PC-3 (cell line): ENCODE measurements at regions not wholly inside any gene's neighbourhood (a gene's known extent, or its start where the extent isn't known, plus 50 kb on each side); places are given as distances from the start of the nearest gene placed in this dataset.

Source experiments
- ATAC-seq: fragments of 200-7000 bp; cut with Tn5 transposase; 2 replicates; pipeline ENCODE4 v1.9.1; 2020; ENCODE audit warnings: mild to moderate bottlenecking, moderate library complexity
- BruUV-seq: library from RNA; stranded (reverse); fragments of 400-500 nt; replicated peaks from 2 replicates; lab custom pipeline; 2021; lab: Mats Ljungman, UMichigan
- CTCF ChIA-PET: fragments of 300-600 bp; sonication (Branson Sonifier 250); formaldehyde crosslinking; loops from one replicate; lab custom pipeline; 2022; ENCODE audit warnings: antibody characterized with exemption; lab: Charles Lee
- POLR2A ChIA-PET: fragments of 300-600 bp; sonication (Branson Sonifier 250); formaldehyde crosslinking; loops from one replicate; lab custom pipeline; 2022; ENCODE audit warnings: antibody characterized with exemption; ENCODE audit not compliant: unreplicated experiment; lab: Charles Lee
- DNase-seq: peaks from one replicate; pipeline ENCODE4 v3.0.0-alpha.2; 2015
- H2AFZ ChIP-seq: fragments of 300-600 bp; sonication (generic); 2 replicates; pipeline ENCODE4 v1.6.0; 2016; ENCODE audit warnings: antibody characterized with exemption, low read length
- H3F3A ChIP-seq: fragments of 300-600 bp; sonication (generic); one replicate; pipeline ENCODE4 v1.6.0; 2017; ENCODE audit warnings: antibody characterized with exemption, low read length, control low read depth, mild to moderate bottlenecking; ENCODE audit not compliant: unreplicated experiment
- H3K27ac ChIP-seq: fragments of 300-600 bp; sonication (generic); 2 replicates; pipeline ENCODE4 v1.5.1; 2016; ENCODE audit warnings: mild to moderate bottlenecking, low read length
- H3K27me3 ChIP-seq: fragments of 300-600 bp; sonication (generic); 2 replicates; pipeline ENCODE4 v1.6.1; 2016; ENCODE audit warnings: low read length, mixed read lengths
- H3K36me3 ChIP-seq: fragments of 300-600 bp; sonication (generic); 2 replicates; pipeline ENCODE4 v1.6.1; 2016; ENCODE audit warnings: low read depth, mixed run types, low read length, mixed read lengths
- H3K4me1 ChIP-seq: fragments of 300-600 bp; sonication (generic); 2 replicates; pipeline ENCODE4 v1.5.1; 2016; ENCODE audit warnings: low read length; ENCODE audit not compliant: insufficient read depth
- H3K4me2 ChIP-seq: fragments of 300-600 bp; sonication (generic); 2 replicates; pipeline ENCODE4 v1.6.0; 2016; ENCODE audit warnings: low read length
- H3K4me3 ChIP-seq: fragments of 300-600 bp; sonication (generic); 2 replicates; pipeline ENCODE4 v1.5.1; 2016; ENCODE audit warnings: mild to moderate bottlenecking, low read length, mixed read lengths
- H3K79me2 ChIP-seq: fragments of 300-600 bp; sonication (generic); 2 replicates; pipeline ENCODE4 v1.6.1; 2017; ENCODE audit warnings: low read length, mixed read lengths
- H3K9ac ChIP-seq: fragments of 300-600 bp; sonication (generic); 2 replicates; pipeline ENCODE4 v1.6.0; 2016; ENCODE audit warnings: mild to moderate bottlenecking, low read length
- H3K9me2 ChIP-seq: fragments of 300-600 bp; sonication (generic); replicated peaks from 2 replicates; pipeline ENCODE4 v1.6.1; 2016; ENCODE audit warnings: mixed run types, low read length, mixed read lengths
- H3K9me3 ChIP-seq: fragments of 300-600 bp; sonication (generic); 2 replicates; pipeline ENCODE4 v1.6.1; 2016; ENCODE audit warnings: low read length, mixed read lengths
- H4K20me1 ChIP-seq: fragments of 300-600 bp; sonication (generic); 2 replicates; pipeline ENCODE4 v1.6.1; 2016; ENCODE audit warnings: low read length, mixed read lengths
- CTCF ChIP-seq: fragments of 300-600 bp; sonication (generic); conservative IDR thresholded peaks from 2 replicates; pipeline ENCODE4 v1.5.1; 2017; ENCODE audit warnings: antibody characterized with exemption, low read depth, mild to moderate bottlenecking, low read length
- EZH2 ChIP-seq: fragments of 300-600 bp; sonication (generic); IDR thresholded peaks from one replicate; pipeline ENCODE4 v1.6.1; 2017; ENCODE audit warnings: antibody characterized with exemption, mild to moderate bottlenecking, low read length; ENCODE audit not compliant: unreplicated experiment
- EZH2phosphoT487 ChIP-seq: fragments of 300-600 bp; sonication (generic); IDR thresholded peaks from 2 replicates; pipeline ENCODE4 v1.6.1; 2018; ENCODE audit warnings: mild to moderate bottlenecking, antibody characterized with exemption, low read length, borderline replicate concordance
- intact Hi-C: fragments of 100-400 bp; cut with micrococcal nuclease; formaldehyde crosslinking; loops from 2 replicates; pipeline ENCODE4 v1.9.0; 2023

GRCh38 chr7:48734695-48735406, 189.5 kb upstream of the CDC14C start:
- POLR2A ChIA-PET = no interaction called here
- Histone ChIP-seq H4K20me1 (no peaks in the 10 kb centered on the region), H3K27me3 (no peaks in the 10 kb centered on the region), H3F3A (no peaks in the 10 kb centered on the region), H3K9ac (no peak overlapping the region), H3K27ac (no peak overlapping the region), H2AFZ (no peak overlapping the region), H3K9me2 (no peaks in the 10 kb centered on the region), H3K36me3 (no peaks in the 10 kb centered on the region), H3K4me3 (no peak overlapping the region), H3K9me3 (no peaks in the 10 kb centered on the region), H3K4me2 (no peak overlapping the region), H3K79me2 (no peaks in the 10 kb centered on the region), H3K4me1 (no peaks in the 10 kb centered on the region)
- TF ChIP-seq EZH2phosphoT487 (no peak), EZH2 (no peak), CTCF (no peak)
- no peak for ATAC-seq
- intact Hi-C loops = no loop called here
- CTCF ChIA-PET = no interaction called here
- DNase-seq = no peak
- BruUV-seq = no TSS peak

DNA sequence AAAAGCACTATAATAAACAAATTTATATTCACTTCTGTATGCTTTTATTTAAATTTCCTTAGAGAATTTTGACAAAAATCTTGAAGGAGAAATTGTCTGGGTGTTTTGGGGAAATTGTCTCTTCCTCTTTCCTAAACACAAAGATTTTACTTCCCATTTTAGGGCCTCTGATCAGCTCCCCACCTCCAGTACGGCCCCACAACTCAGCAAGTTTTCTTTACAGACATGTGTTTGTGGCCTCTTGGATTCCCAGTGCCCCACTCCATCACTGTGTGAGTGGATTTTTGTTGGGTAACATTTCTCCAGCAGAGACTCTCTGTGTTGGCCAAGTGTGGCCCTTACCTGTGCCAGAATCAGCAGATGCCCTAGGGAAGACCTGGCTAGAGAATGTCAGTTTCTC, 182.8 kb upstream of the CDC14C start:
- Histone ChIP-seq H3K36me3 (no peaks in the 10 kb centered on the region), H3K27ac (no peak overlapping the region), H4K20me1 (no peaks in the 10 kb centered on the region), H3K9ac (no peak overlapping the region), H3F3A (no peaks in the 10 kb centered on the region), H3K9me3 (no peaks in the 10 kb centered on the region), H3K9me2 (no peaks in the 10 kb centered on the region), H3K4me2 (no peak overlapping the region), H3K27me3 (peaks cover 8% of the 10 kb centered on the region; the same call in 1 of the 2 replicates), H3K79me2 (no peaks in the 10 kb centered on the region), H2AFZ (no peak overlapping the region), H3K4me3 (no peak overlapping the region), H3K4me1 (no peaks in the 10 kb centered on the region)
- ChIA-PET CTCF (no interaction called here), POLR2A (no interaction called here)
- intact Hi-C loops = no loop called here
- ATAC-seq (no peak), DNase-seq (no peak)
- TF ChIP-seq CTCF = no peak
- TF ChIP-seq EZH2 = no peak
- TF ChIP-seq EZH2phosphoT487 = no peak
- BruUV-seq = no TSS peak

- no peak overlapping the region for H3K4me3 ChIP-seq
- H3K27ac ChIP-seq = no peak overlapping the region
- no TSS peak for BruUV-seq
- no peaks in the 10 kb centered on the region for H3K36me3 ChIP-seq
- H4K20me1 ChIP-seq = no peaks in the 10 kb centered on the region
- H3K27me3 ChIP-seq = peaks cover 8% of the 10 kb centered on the region; the same call in 1 of the 2 replicates
- CTCF ChIA-PET = no interaction called here
- H3K79me2 ChIP-seq = no peaks in the 10 kb centered on the region
- TF ChIP-seq CTCF = no peak
- no peak for TF ChIP-seq EZH2phosphoT487
- TF ChIP-seq EZH2 = no peak
- ATAC-seq (no peak), DNase-seq (no peak)
- H2AFZ ChIP-seq = no peak overlapping the region
- no peaks in the 10 kb centered on the region for H3F3A ChIP-seq
- H3K9me3 ChIP-seq = no peaks in the 10 kb centered on the region
- no peak overlapping the region for H3K4me2 ChIP-seq
- H3K9ac ChIP-seq = no peak overlapping the region
- POLR2A ChIA-PET = no interaction called here
- no peaks in the 10 kb centered on the region for H3K9me2 ChIP-seq
- H3K4me1 ChIP-seq = no peaks in the 10 kb centered on the region
- intact Hi-C loops = no loop called here
Observed at GRCh38 chr7:48742079-48742798, 182.1 kb upstream of the CDC14C start.
